Ovary (tissue), 7 donors: ENCODE measurements at regions not wholly inside any gene's neighbourhood (a gene's known extent, or its start where the extent isn't known, plus 50 kb on each side); places are given as distances from the start of the nearest gene placed in this dataset.

ENCODE experiments used
- DNase-seq, 5 donors: peaks; one replicate each; pipeline ENCODE4 v3.0.0-alpha.2; 2019 to 2020
- H3K27ac ChIP-seq, 2 donors: fragments of 200-600 bp; one replicate each; pipeline versions ENCODE4 v1.5.1 to v1.8.0; 2019 to 2022
- H3K27me3 ChIP-seq: fragments of 200-600 bp; one replicate; pipeline ENCODE4 v1.8.0; 2022
- H3K36me3 ChIP-seq: fragments of 200-600 bp; sonication (generic); one replicate; pipeline ENCODE4 v1.5.1; 2019
- H3K4me1 ChIP-seq: one replicate; pipeline ENCODE4 v1.8.1; 2013; ENCODE audit warnings: mild to moderate bottlenecking, moderate library complexity; ENCODE audit not compliant: insufficient read depth
- H3K4me3 ChIP-seq: fragments of 200-600 bp; sonication (generic); one replicate; pipeline ENCODE4 v1.5.1; 2017
- H3K9me3 ChIP-seq, 2 donors: fragments of 200-600 bp in 1 of 2; sonication (generic) in 1 of 2; one replicate each; pipeline versions ENCODE4 v1.5.1 to v1.8.1; 2013 to 2019; ENCODE audit warnings: mild to moderate bottlenecking in 1 of 2, moderate library complexity in 1 of 2
- CTCF ChIP-seq, 3 donors: fragments of 450-650 bp in 2 of 3; fragments of 200-600 bp in 1 of 3; IDR thresholded peaks; one replicate each; pipeline versions ENCODE4 v1.5.1 to v1.8.0; 2016 to 2022; ENCODE audit warnings: antibody characterized with exemption in 3 of 3, mild to moderate bottlenecking in 1 of 3
- EP300 ChIP-seq: sonication (generic); formaldehyde crosslinking; IDR thresholded peaks from one replicate; pipeline ENCODE4 v1.6.1; 2017; ENCODE audit warnings: antibody characterized with exemption
- POLR2A ChIP-seq: fragments of 450-650 bp; IDR thresholded peaks from one replicate; pipeline ENCODE4 v1.6.1; 2017; ENCODE audit warnings: antibody characterized with exemption, mild to moderate bottlenecking, moderate library complexity
- WGBS, 3 donors: extraction: QIAGEN DNeasy Blood & Tissue Kit in 1 of 3; methylation state at CpG; one replicate each; pipeline versions ENCODE4 v1.1.5 to v1.1.7; 2013 to 2017; 5-methylcytosine and 5-hydroxymethylcytosine counted together
- intact Hi-C, 4 donors: fragments of 100-400 bp; cut with DNase I; formaldehyde crosslinking; loops; one replicate each; pipeline versions ENCODE4 v1.11.0 to v1.15.1; 2022 to 2023
- donor health status: DM: no; HTN: no; CAD: no; lungs with moderate emphysema.
- donor health status: DM: no; HTN: no; CAD: no.
- donor health status: Bipolar disorder and iron deficiency.
- donor health status: DM: no; HTN: no; CAD: no.
- donor health status: DM: yes; HTN: yes; CAD: no.

DNA sequence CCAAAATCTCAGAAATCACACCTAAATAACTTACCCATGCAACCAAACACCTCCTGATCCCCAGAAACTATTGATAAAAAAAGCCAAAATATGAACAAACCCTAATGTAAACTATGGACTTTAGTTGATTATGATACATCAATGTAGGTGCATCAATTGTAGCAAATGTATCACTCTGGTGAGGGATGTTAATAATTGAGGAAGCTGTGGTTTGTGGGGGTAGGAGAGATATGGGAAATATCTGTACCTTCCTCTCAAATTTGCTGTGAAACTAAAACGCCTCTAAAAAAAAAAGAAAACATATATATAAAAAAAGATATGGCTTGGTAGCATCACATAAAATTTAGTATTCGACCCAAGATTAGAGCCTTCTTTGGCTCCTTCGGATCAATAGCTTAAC lies 144.3 kb upstream of the CPEB2 start:
- Histone ChIP-seq H3K27me3 (no peaks in the 10 kb centered on the region), H3K9me3 (no peaks in the 10 kb centered on the region), H3K36me3 (no peaks in the 10 kb centered on the region), H3K4me1 (no peaks in the 10 kb centered on the region), H3K27ac (no peak overlapping the region), H3K4me3 (no peak overlapping the region)
- intact Hi-C loops: no loop called here
- TF ChIP-seq CTCF (IDR thresholded peaks at IDR 0.05) (no peak), POLR2A (no peak), EP300 (no peak)
- 88 to 91% (median 90%) methylated on average over 3 of the region's 3 CpGs for WGBS, 3 donors
- DNase-seq: no peak

- DNase-seq: peak in 3 of 5 donors; percentile 18 to 38 (median 28)
These were observed 139.4 kb upstream of the CPEB2 start for GRCh38 chr4:14862891-14863290.

GRCh38 chr4:14863418-14864364 lies 138.6 kb upstream of the CPEB2 start:
- Histone ChIP-seq H3K27me3 (no peaks in the 10 kb centered on the region), H3K4me3 (no peak overlapping the region), H3K27ac (no peak overlapping the region), H3K4me1 (peaks cover 2% of the 10 kb centered on the region), H3K36me3 (no peaks in the 10 kb centered on the region), H3K9me3 (no peaks in the 10 kb centered on the region)
- no peak for DNase-seq
- WGBS, 3 donors: 58 to 64% (median 64%) methylated on average over 16 of the region's 16 CpGs
- intact Hi-C loops: no loop called here
- TF ChIP-seq CTCF (IDR thresholded peaks at IDR 0.05) (no peak), EP300 (no peak), POLR2A (no peak)

More at GRCh38 chr4:14862891-14863290, 139.4 kb upstream of the CPEB2 start:
- Histone ChIP-seq H3K9me3 (no peaks in the 10 kb centered on the region), H3K4me1 (peaks cover 2% of the 10 kb centered on the region), H3K27me3 (no peaks in the 10 kb centered on the region), H3K4me3 (no peak overlapping the region), H3K27ac (no peak overlapping the region), H3K36me3 (no peaks in the 10 kb centered on the region)
- intact Hi-C loops: no loop called here
- 12 to 27% (median 21%) methylated on average over 33 of the region's 33 CpGs for WGBS, 3 donors
- TF ChIP-seq EP300: no peak
- TF ChIP-seq CTCF (IDR thresholded peaks at IDR 0.05): no peak
- TF ChIP-seq POLR2A: no peak

GRCh38 chr4:14864365-14865030 lies 137.8 kb upstream of the CPEB2 start:
- H3K27ac ChIP-seq: no peak overlapping the region
- H3K4me3 ChIP-seq: no peak overlapping the region
- 38 to 55% (median 52%) methylated on average over 3 of the region's 3 CpGs for WGBS, 3 donors
- H3K36me3 ChIP-seq: no peaks in the 10 kb centered on the region
- DNase-seq: no peak
- H3K4me1 ChIP-seq: peaks cover 2% of the 10 kb centered on the region
- H3K27me3 ChIP-seq: no peaks in the 10 kb centered on the region
- no peaks in the 10 kb centered on the region for H3K9me3 ChIP-seq
- intact Hi-C loops: no loop called here
- TF ChIP-seq CTCF (IDR thresholded peaks at IDR 0.05) (no peak), POLR2A (no peak), EP300 (no peak)
